Gastroesophageal sphincter (tissue), 4 donors: ENCODE measurements at regions not wholly inside any gene's neighbourhood (a gene's known extent, or its start where the extent isn't known, plus 50 kb on each side); places are given as distances from the start of the nearest gene placed in this dataset.
A peak's percentile ranks its signal among the peaks of the same experiment; 100 is the strongest.

Experiments used
- ATAC-seq: fragments of 150-250 bp; one replicate; pipeline ENCODE4 v1.9.1; 2016; ENCODE audit warnings: mild to moderate bottlenecking, moderate library complexity
- H3K27ac ChIP-seq, 4 donors: fragments of 200-600 bp; sonication (generic) in 3 of 4; 1 replicate in 3 of 4; 2 replicates in 1 of 4; pipeline ENCODE4 v1.5.1; 2016 to 2019
- H3K27me3 ChIP-seq: fragments of 200-600 bp; sonication (generic); one replicate; pipeline ENCODE4 v1.5.1; 2019
- H3K36me3 ChIP-seq, 2 donors: fragments of 200-600 bp; sonication (generic); one replicate each; pipeline ENCODE4 v1.5.1; 2019; ENCODE audit warnings: control low read depth in 1 of 2
- H3K4me1 ChIP-seq, 3 donors: fragments of 200-600 bp; sonication (generic); 1 replicate in 2 of 3; 2 replicates in 1 of 3; pipeline ENCODE4 v1.5.1; 2016 to 2019; ENCODE audit warnings: control low read depth in 2 of 3
- H3K4me3 ChIP-seq, 2 donors: fragments of 200-600 bp; sonication (generic); one replicate each; pipeline ENCODE4 v1.5.1; 2019; ENCODE audit warnings: mild to moderate bottlenecking in 1 of 2, moderate library complexity in 1 of 2
- H3K9me3 ChIP-seq, 3 donors: fragments of 200-600 bp; sonication (generic); one replicate each; pipeline ENCODE4 v1.5.1; 2017 to 2019; ENCODE audit warnings: control low read depth in 2 of 3
- EP300 ChIP-seq: sonication (generic); formaldehyde crosslinking; IDR thresholded peaks from one replicate; pipeline ENCODE4 v1.6.1; 2017; ENCODE audit warnings: antibody characterized with exemption, mild to moderate bottlenecking
- POLR2A ChIP-seq, 2 donors: fragments of 450-650 bp; IDR thresholded peaks; one replicate each; pipeline ENCODE4 v1.6.1; 2017; ENCODE audit warnings: antibody characterized with exemption in 2 of 2, mild to moderate bottlenecking in 2 of 2, moderate library complexity in 1 of 2
- POLR2AphosphoS5 ChIP-seq: sonication (generic); formaldehyde crosslinking; IDR thresholded peaks from one replicate; pipeline ENCODE4 v1.6.1; 2017; ENCODE audit warnings: antibody characterized with exemption
- WGBS, 2 donors: methylation state at CpG; one replicate each; pipeline ENCODE4 v1.1.5; 2018; ENCODE audit warnings: low coverage in 1 of 2; 5-methylcytosine and 5-hydroxymethylcytosine counted together
- TF ChIP-seq, protein P1 (sequence below), 4 experiments: fragments of 200-600 bp in 2 of 4; fragments of 450-650 bp in 2 of 4; sonication (generic) in 1 of 4; IDR thresholded peaks; one replicate each; pipeline ENCODE4 v1.5.1; 2017 to 2019; ENCODE audit warnings: antibody characterized with exemption in 4 of 4, mild to moderate bottlenecking in 2 of 4, moderate library complexity in 2 of 4

DNA sequence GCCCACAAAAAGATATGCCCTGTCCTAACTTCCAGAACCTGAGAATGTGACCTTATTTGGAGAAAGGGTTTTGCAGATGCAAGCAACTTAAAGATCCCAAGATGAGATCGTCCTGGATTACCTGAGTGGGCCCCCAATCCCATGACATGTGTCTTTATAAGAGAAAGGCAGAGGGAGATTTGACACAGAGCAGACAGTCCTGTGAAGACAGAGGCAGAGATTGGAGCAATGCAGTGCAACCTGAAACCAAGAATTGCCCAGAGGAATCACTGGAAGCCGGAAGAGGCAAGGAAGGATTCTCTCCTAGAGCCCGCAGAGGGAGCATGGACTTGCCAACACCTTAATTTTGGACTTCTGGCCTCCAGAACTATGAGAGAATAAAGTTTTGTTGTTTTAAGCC lies 171.5 kb downstream of the SMIM20 start:
- Histone ChIP-seq H3K27ac (no peak overlapping the region), H3K4me1 (peaks cover 0 to 27% (median 7%) of the 10 kb centered on the region in 3 donors), H3K36me3 (no peaks in the 10 kb centered on the region), H3K9me3 (peaks cover 0 to 11% (median 0%) of the 10 kb centered on the region in 3 donors), H3K4me3 (no peak overlapping the region), H3K27me3 (peaks cover 3% of the 10 kb centered on the region)
- WGBS, 2 donors = 90% methylated on average over 3 of the region's 3 CpGs; no CpG with 5 or more reads in 1 of the 2 donors
- no peak for TF ChIP-seq EP300
- TF ChIP-seq POLR2AphosphoS5 = no peak
- no peak for TF ChIP-seq POLR2A (IDR thresholded peaks at IDR 0.05)
- TF ChIP-seq, protein P1, sequence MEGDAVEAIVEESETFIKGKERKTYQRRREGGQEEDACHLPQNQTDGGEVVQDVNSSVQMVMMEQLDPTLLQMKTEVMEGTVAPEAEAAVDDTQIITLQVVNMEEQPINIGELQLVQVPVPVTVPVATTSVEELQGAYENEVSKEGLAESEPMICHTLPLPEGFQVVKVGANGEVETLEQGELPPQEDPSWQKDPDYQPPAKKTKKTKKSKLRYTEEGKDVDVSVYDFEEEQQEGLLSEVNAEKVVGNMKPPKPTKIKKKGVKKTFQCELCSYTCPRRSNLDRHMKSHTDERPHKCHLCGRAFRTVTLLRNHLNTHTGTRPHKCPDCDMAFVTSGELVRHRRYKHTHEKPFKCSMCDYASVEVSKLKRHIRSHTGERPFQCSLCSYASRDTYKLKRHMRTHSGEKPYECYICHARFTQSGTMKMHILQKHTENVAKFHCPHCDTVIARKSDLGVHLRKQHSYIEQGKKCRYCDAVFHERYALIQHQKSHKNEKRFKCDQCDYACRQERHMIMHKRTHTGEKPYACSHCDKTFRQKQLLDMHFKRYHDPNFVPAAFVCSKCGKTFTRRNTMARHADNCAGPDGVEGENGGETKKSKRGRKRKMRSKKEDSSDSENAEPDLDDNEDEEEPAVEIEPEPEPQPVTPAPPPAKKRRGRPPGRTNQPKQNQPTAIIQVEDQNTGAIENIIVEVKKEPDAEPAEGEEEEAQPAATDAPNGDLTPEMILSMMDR (IDR thresholded peaks at IDR 0.05) = no peak
- ATAC-seq = no peak

DNA sequence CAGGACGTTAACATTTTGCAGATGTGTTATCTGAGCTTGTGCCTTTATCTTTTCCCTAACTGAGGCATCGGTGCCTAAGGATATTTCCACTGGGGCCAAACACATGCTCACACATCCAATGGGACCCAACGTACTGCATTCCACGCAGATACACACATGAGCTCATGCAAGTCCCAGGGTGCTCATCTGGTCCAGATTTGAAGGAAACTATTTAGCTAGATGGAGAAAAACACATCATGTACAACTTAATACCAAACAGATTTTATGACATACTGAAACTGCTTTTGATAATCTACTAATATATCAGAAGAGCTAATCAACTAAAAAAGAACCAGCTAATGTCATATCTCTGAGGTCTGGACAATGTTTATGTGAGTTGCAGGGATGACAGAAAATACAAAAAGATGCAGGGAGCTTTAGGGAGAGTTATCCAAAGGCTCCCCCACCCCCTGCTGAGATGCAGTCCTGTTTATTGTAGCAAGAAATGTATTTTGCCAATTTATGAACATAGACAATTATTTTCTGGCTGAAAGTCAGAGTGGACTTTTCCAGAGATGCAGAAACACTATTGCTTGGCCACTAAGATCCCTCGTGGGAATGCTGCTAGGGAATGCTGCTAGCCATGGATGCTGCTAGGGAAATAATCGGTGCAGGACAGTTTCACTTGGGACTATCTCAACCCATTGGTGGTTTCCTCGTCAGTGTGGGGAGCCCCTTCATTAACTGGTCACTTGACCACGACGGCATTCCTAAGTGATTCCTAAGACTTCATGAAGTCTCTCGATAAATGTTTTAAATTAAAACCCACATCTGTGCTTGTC lies 172.8 kb downstream of the SMIM20 start:
- no peaks in the 10 kb centered on the region for H3K27me3 ChIP-seq
- peak; percentile 36 for ATAC-seq
- peaks cover 0 to 24% (median 7%) of the 10 kb centered on the region in 3 donors for H3K4me1 ChIP-seq
- no peaks in the 10 kb centered on the region for H3K36me3 ChIP-seq
- H3K4me3 ChIP-seq = no peak overlapping the region
- peaks cover 0 to 23% (median 0%) of the 10 kb centered on the region in 3 donors for H3K9me3 ChIP-seq
- H3K27ac ChIP-seq = peak overlapping the region in 1 of 4 donors; percentile 34
- WGBS, 2 donors = 44 to 73% methylated on average over 8 to 10 of the region's 10 CpGs
- TF ChIP-seq, protein P1 (IDR thresholded peaks at IDR 0.05) = no peak
- TF ChIP-seq EP300 (no peak), POLR2AphosphoS5 (no peak), POLR2A (IDR thresholded peaks at IDR 0.05) (no peak)

DNA sequence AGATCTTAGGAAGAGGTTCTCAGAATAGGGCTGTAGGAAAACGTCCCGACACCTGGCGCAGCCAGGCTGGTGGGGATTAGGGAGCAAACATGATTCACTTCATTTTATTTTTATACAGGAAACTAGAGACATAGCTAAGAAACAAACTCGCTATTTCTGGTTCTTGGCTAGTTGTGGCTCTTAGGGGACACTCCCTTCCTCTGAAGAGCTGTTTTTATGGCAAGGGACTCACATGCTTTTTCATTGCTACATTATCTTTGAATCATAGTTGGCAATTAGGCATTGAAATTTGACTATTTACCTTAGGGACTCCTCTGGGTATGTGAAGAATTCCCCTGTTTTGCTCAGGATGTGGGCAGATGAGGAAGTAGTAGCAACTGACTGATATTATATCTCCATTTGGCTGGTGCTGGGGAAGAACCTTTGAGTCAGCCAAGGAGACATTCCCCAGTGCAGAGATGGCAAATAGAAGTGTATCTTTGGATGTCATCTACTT lies 174.5 kb downstream of the SMIM20 start:
- H3K4me3 ChIP-seq = no peak overlapping the region
- H3K36me3 ChIP-seq = no peaks in the 10 kb centered on the region
- H3K4me1 ChIP-seq = peaks cover 0 to 18% (median 7%) of the 10 kb centered on the region in 3 donors
- 30 to 75% methylated on average over 3 to 4 of the region's 4 CpGs for WGBS, 2 donors
- ATAC-seq = peak; percentile 73
- TF ChIP-seq POLR2A (IDR thresholded peaks at IDR 0.05) (no peak), POLR2AphosphoS5 (peak; percentile 22)
- TF ChIP-seq, protein P1 (IDR thresholded peaks at IDR 0.05) = no peak
- H3K9me3 ChIP-seq = peaks cover 0 to 23% (median 0%) of the 10 kb centered on the region in 3 donors
- H3K27ac ChIP-seq = peak overlapping the region in 2 of 4 donors; percentile 32 to 44
- H3K27me3 ChIP-seq = no peaks in the 10 kb centered on the region

DNA sequence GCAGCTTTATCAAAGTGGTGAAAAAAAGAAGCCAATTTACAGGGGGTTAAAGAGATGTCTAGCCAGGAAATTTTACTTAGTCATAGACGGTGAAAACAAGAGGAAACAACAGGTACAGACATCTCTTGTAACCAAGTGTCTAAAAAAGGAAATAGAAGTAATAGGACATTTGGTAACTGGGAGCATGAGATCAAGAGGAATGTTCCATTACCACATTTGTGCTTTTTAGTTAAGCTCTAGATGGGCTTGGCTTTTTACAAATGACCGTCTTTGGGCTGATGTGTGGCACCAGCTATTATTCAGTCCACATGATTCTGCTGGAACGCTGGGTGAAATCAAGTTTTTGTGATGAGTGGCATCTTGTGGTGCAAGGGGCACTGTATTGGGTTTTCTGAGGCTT lies 179.5 kb downstream of the SMIM20 start:
- WGBS, 2 donors = 58 to 64% methylated on average over 3 of the region's 3 CpGs
- H3K27ac ChIP-seq = no peak overlapping the region
- no peak overlapping the region for H3K4me3 ChIP-seq
- peaks cover 0 to 28% (median 0%) of the 10 kb centered on the region in 3 donors for H3K9me3 ChIP-seq
- H3K36me3 ChIP-seq = no peaks in the 10 kb centered on the region
- TF ChIP-seq, protein P1 (IDR thresholded peaks at IDR 0.05) = no peak
- TF ChIP-seq POLR2A (IDR thresholded peaks at IDR 0.05) (no peak), EP300 (no peak), POLR2AphosphoS5 (no peak)
- H3K4me1 ChIP-seq = peaks cover 0 to 2% (median 0%) of the 10 kb centered on the region in 3 donors
- ATAC-seq = no peak
- no peaks in the 10 kb centered on the region for H3K27me3 ChIP-seq

DNA sequence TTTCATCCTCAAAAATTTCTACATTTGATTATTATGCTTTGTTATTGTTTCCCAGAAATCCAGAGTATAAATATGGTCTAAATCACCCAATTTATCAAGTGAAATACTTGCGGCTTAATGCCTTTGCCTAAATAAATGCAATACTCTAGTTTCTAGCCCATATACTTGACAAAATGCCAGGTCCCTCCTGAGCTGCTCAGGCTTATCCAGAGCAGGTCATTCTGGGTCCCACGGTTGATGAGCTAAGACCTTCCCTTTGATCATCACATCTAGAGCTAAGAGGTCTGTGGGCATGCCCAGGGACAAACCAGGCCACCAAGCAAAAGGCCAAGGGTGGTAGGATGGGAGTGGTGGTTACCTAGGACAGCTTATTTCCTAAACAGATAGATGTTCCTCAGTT lies 180.1 kb downstream of the SMIM20 start:
- Histone ChIP-seq H3K4me1 (no peaks in the 10 kb centered on the region), H3K36me3 (no peaks in the 10 kb centered on the region), H3K9me3 (peaks cover 0 to 33% (median 0%) of the 10 kb centered on the region in 3 donors), H3K4me3 (no peak overlapping the region), H3K27me3 (no peaks in the 10 kb centered on the region), H3K27ac (no peak overlapping the region)
- 67% methylated on average over 1 of the region's 2 CpGs for WGBS, 2 donors
- ATAC-seq = peak; percentile 36
- TF ChIP-seq POLR2A (IDR thresholded peaks at IDR 0.05) = no peak
